ENCODE measurements at regions not wholly inside any gene's neighbourhood (a gene's known extent, or its start where the extent isn't known, plus 50 kb on each side); places are given as distances from the start of the nearest gene placed in this dataset.

- ChIA-PET CTCF (no interaction called here), POLR2A (no interaction called here)
- DNase-seq (no peak), ATAC-seq (ENCODE audit: low read depth) (no peak)
- intact Hi-C loops (cut with micrococcal nuclease) = loop anchor here (5.0 kb wide), 1 partner anchor 45 kb away; no protein-coding TSS in a partner anchor
- peaks cover 29% of the 10 kb centered on the region for H3K27me3 Mint-ChIP-seq
- no peak overlapping the region for H3K27ac Mint-ChIP-seq
- TF ChIP-seq, protein P1, sequence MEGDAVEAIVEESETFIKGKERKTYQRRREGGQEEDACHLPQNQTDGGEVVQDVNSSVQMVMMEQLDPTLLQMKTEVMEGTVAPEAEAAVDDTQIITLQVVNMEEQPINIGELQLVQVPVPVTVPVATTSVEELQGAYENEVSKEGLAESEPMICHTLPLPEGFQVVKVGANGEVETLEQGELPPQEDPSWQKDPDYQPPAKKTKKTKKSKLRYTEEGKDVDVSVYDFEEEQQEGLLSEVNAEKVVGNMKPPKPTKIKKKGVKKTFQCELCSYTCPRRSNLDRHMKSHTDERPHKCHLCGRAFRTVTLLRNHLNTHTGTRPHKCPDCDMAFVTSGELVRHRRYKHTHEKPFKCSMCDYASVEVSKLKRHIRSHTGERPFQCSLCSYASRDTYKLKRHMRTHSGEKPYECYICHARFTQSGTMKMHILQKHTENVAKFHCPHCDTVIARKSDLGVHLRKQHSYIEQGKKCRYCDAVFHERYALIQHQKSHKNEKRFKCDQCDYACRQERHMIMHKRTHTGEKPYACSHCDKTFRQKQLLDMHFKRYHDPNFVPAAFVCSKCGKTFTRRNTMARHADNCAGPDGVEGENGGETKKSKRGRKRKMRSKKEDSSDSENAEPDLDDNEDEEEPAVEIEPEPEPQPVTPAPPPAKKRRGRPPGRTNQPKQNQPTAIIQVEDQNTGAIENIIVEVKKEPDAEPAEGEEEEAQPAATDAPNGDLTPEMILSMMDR (IDR thresholded peaks at IDR 0.05) = no peak
- H3K4me1 Mint-ChIP-seq = peaks cover 13% of the 10 kb centered on the region
- no peak overlapping the region for H3K4me3 Mint-ChIP-seq
- no peaks in the 10 kb centered on the region for H3K9me3 Mint-ChIP-seq
- H3K36me3 Mint-ChIP-seq (ENCODE audit: low read depth) = no peaks in the 10 kb centered on the region
These were observed 75.3 kb upstream of the IFNE start for GRCh38 chr9:21557428-21557768.

- CTCF ChIA-PET = no interaction called here
- Mint-ChIP-seq H3K4me1 (peaks cover 13% of the 10 kb centered on the region), H3K27ac (no peak overlapping the region), H3K27me3 (peaks cover 28% of the 10 kb centered on the region), H3K36me3 (ENCODE audit: low read depth) (no peaks in the 10 kb centered on the region), H3K4me3 (no peak overlapping the region), H3K9me3 (no peaks in the 10 kb centered on the region)
- DNase-seq (no peak), ATAC-seq (ENCODE audit: low read depth) (no peak)
- intact Hi-C loops (cut with micrococcal nuclease) = loop anchor here (5.0 kb wide), 1 partner anchor 46 kb away; no protein-coding TSS in a partner anchor
- TF ChIP-seq, protein P1 (IDR thresholded peaks at IDR 0.05) = no peak
- POLR2A ChIA-PET = no interaction called here
These were observed 76.0 kb upstream of the IFNE start for GRCh38 chr9:21558079-21558478.

- no peaks in the 10 kb centered on the region for H3K36me3 Mint-ChIP-seq (ENCODE audit: low read depth)
- peak overlapping the region; percentile 82 for H3K4me3 Mint-ChIP-seq
- peaks cover 13% of the 10 kb centered on the region for H3K4me1 Mint-ChIP-seq
- ChIA-PET CTCF (interaction anchor here (1.6 kb wide), 1 partner anchor 163 kb away, joined by 4 read pairs; no protein-coding TSS in a partner anchor), POLR2A (no interaction called here)
- no peak overlapping the region for H3K27ac Mint-ChIP-seq
- ATAC-seq (ENCODE audit: low read depth) = no peak
- DNase-seq = peak; percentile 12
- intact Hi-C loops (cut with micrococcal nuclease) = loop anchor here (5.0 kb wide), 1 partner anchor 47 kb away; no protein-coding TSS in a partner anchor
- H3K9me3 Mint-ChIP-seq = no peaks in the 10 kb centered on the region
- H3K27me3 Mint-ChIP-seq = peaks cover 28% of the 10 kb centered on the region
- TF ChIP-seq, protein P1 (IDR thresholded peaks at IDR 0.05) = no peak
These were observed 76.7 kb upstream of the IFNE start for GRCh38 chr9:21558615-21559401.

- H3K27ac Mint-ChIP-seq = no peak overlapping the region
- ChIA-PET CTCF (interaction anchor here (1.6 kb wide), 1 partner anchor 164 kb away, joined by 4 read pairs; no protein-coding TSS in a partner anchor), POLR2A (no interaction called here)
- peaks cover 28% of the 10 kb centered on the region for H3K27me3 Mint-ChIP-seq
- ATAC-seq (ENCODE audit: low read depth) (peak; percentile 31), DNase-seq (peak; percentile 17)
- peak overlapping the region; percentile 68 for H3K4me3 Mint-ChIP-seq
- no peaks in the 10 kb centered on the region for H3K9me3 Mint-ChIP-seq
- intact Hi-C loops (cut with micrococcal nuclease) = loop anchor here (5.0 kb wide), 1 partner anchor 47 kb away; no protein-coding TSS in a partner anchor
- no peaks in the 10 kb centered on the region for H3K36me3 Mint-ChIP-seq (ENCODE audit: low read depth)
- TF ChIP-seq, protein P1 (IDR thresholded peaks at IDR 0.05) = no peak
- peaks cover 13% of the 10 kb centered on the region for H3K4me1 Mint-ChIP-seq
These were observed 77.5 kb upstream of the IFNE start for GRCh38 chr9:21559402-21560280.

- H3K27me3 Mint-ChIP-seq = peaks cover 30% of the 10 kb centered on the region
These were observed 78.2 kb upstream of the IFNE start for GRCh38 chr9:21560281-21560745.

More at GRCh38 chr9:21560281-21560745, 78.2 kb upstream of the IFNE start:
- H3K9me3 Mint-ChIP-seq = no peaks in the 10 kb centered on the region
- intact Hi-C loops (cut with micrococcal nuclease) = no loop called here
- H3K27ac Mint-ChIP-seq = no peak overlapping the region
- ChIA-PET POLR2A (no interaction called here), CTCF (no interaction called here)
- H3K4me1 Mint-ChIP-seq = peaks cover 13% of the 10 kb centered on the region
- DNase-seq (no peak), ATAC-seq (ENCODE audit: low read depth) (no peak)
- H3K4me3 Mint-ChIP-seq = peak overlapping the region; percentile 56
- no peaks in the 10 kb centered on the region for H3K36me3 Mint-ChIP-seq (ENCODE audit: low read depth)
- TF ChIP-seq, protein P1 (IDR thresholded peaks at IDR 0.05) = no peak
